Ishikawa (cell line): ENCODE measurements at regions not wholly inside any gene's neighbourhood (a gene's known extent, or its start where the extent isn't known, plus 50 kb on each side); places are given as distances from the start of the nearest gene placed in this dataset.

Source experiments
- CEBPB ChIP-seq: IDR thresholded peaks from 2 replicates; pipeline ENCODE4 v1.6.1; 2012
- CREB1 ChIP-seq: IDR thresholded peaks from 2 replicates; pipeline ENCODE4 v1.6.1; 2012; ENCODE audit warnings: low read depth
- EGR1 ChIP-seq: IDR thresholded peaks from 2 replicates; pipeline ENCODE4 v1.6.1; 2012
- EP300 ChIP-seq: IDR thresholded peaks from 2 replicates; pipeline ENCODE4 v1.6.1; 2012; ENCODE audit warnings: borderline replicate concordance
- FOXM1 ChIP-seq: IDR thresholded peaks from 2 replicates; pipeline ENCODE4 v1.6.1; 2012; ENCODE audit warnings: low read depth, borderline replicate concordance
- NFIC ChIP-seq: IDR thresholded peaks from 2 replicates; pipeline ENCODE4 v1.6.1; 2012
- RAD21 ChIP-seq: IDR thresholded peaks from 2 replicates; pipeline ENCODE4 v1.6.1; 2012; ENCODE audit warnings: low read depth
- TAF1 ChIP-seq: IDR thresholded peaks from 2 replicates; pipeline ENCODE4 v1.6.1; 2012; ENCODE audit warnings: low read depth, mild to moderate bottlenecking
- TCF12 ChIP-seq: IDR thresholded peaks from 2 replicates; pipeline ENCODE4 v1.6.1; 2012; ENCODE audit warnings: low read depth
- TEAD4 ChIP-seq: IDR thresholded peaks from 2 replicates; pipeline ENCODE4 v1.6.1; 2012
- YY1 ChIP-seq: IDR thresholded peaks from 2 replicates; pipeline ENCODE4 v1.6.1; 2012; ENCODE audit warnings: low read depth
- ZBTB7A ChIP-seq: IDR thresholded peaks from 2 replicates; pipeline ENCODE4 v1.6.1; 2012; ENCODE audit warnings: low read depth
- TF ChIP-seq, protein P1 (sequence below): IDR thresholded peaks from 2 replicates; pipeline ENCODE4 v1.6.1; 2012
- TF ChIP-seq, protein P2 (sequence below): IDR thresholded peaks from 2 replicates; pipeline ENCODE4 v1.6.1; 2012; ENCODE audit warnings: low read depth, mild to moderate bottlenecking
- TF ChIP-seq, protein P3 (sequence below): IDR thresholded peaks from 2 replicates; pipeline ENCODE4 v1.6.1; 2012

DNA sequence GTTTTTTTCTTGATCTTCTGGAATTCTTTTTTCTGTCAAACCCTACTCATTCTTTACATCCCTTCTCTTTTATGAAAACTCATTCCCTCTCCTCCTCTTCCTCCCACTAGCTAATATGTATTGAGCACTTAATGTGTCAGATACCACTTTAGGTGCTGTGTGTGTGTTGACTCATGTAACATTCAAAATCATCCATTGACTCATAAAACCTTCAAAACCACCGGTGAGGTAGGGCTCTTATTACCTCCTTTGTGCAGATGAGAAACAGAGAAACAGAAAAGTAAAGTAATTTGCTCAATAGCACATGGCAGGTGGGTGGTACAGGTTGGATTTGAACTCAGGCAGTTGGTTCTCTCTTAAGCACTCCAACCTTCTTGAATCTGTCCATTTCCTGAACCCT lies 136.3 kb upstream of the NEDD9 start:
- no peak for TF ChIP-seq TAF1
- TF ChIP-seq, protein P1, sequence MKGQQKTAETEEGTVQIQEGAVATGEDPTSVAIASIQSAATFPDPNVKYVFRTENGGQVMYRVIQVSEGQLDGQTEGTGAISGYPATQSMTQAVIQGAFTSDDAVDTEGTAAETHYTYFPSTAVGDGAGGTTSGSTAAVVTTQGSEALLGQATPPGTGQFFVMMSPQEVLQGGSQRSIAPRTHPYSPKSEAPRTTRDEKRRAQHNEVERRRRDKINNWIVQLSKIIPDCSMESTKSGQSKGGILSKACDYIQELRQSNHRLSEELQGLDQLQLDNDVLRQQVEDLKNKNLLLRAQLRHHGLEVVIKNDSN, result no peak
- TF ChIP-seq EP300, result no peak
- TF ChIP-seq ZBTB7A, result no peak
- TF ChIP-seq, protein P2, sequence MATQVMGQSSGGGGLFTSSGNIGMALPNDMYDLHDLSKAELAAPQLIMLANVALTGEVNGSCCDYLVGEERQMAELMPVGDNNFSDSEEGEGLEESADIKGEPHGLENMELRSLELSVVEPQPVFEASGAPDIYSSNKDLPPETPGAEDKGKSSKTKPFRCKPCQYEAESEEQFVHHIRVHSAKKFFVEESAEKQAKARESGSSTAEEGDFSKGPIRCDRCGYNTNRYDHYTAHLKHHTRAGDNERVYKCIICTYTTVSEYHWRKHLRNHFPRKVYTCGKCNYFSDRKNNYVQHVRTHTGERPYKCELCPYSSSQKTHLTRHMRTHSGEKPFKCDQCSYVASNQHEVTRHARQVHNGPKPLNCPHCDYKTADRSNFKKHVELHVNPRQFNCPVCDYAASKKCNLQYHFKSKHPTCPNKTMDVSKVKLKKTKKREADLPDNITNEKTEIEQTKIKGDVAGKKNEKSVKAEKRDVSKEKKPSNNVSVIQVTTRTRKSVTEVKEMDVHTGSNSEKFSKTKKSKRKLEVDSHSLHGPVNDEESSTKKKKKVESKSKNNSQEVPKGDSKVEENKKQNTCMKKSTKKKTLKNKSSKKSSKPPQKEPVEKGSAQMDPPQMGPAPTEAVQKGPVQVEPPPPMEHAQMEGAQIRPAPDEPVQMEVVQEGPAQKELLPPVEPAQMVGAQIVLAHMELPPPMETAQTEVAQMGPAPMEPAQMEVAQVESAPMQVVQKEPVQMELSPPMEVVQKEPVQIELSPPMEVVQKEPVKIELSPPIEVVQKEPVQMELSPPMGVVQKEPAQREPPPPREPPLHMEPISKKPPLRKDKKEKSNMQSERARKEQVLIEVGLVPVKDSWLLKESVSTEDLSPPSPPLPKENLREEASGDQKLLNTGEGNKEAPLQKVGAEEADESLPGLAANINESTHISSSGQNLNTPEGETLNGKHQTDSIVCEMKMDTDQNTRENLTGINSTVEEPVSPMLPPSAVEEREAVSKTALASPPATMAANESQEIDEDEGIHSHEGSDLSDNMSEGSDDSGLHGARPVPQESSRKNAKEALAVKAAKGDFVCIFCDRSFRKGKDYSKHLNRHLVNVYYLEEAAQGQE, result no peak
- no peak for TF ChIP-seq CEBPB
- TF ChIP-seq EGR1, result no peak

DNA sequence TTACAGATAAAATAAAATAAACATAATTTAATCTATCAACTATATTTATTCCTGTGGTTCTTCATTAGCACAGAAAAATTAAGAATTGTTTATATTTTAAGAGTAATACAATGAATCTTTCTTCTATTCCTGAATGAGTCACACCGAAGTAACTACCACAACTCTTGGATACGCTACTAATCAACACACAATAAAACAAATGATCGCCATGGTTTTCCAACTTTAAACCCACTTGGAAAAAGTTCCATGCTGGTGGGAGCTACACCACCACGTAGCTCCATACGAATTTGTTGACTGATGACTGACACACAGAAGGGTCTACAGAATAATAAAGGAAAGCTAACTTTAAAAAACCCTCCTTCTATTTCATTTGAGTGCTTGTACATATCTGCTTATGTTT lies 135.8 kb upstream of the NEDD9 start:
- no peak for TF ChIP-seq YY1
- no peak for TF ChIP-seq CEBPB
- TF ChIP-seq NFIC, result no peak
- TF ChIP-seq RAD21, result no peak
- TF ChIP-seq FOXM1, result no peak
- TF ChIP-seq ZBTB7A, result no peak
- TF ChIP-seq TCF12, result no peak
- TF ChIP-seq EP300, result no peak
- no peak for TF ChIP-seq EGR1
- TF ChIP-seq CREB1, result no peak
- TF ChIP-seq, protein P3, sequence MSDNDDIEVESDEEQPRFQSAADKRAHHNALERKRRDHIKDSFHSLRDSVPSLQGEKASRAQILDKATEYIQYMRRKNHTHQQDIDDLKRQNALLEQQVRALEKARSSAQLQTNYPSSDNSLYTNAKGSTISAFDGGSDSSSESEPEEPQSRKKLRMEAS, result no peak
- TF ChIP-seq, protein P2, result no peak

DNA sequence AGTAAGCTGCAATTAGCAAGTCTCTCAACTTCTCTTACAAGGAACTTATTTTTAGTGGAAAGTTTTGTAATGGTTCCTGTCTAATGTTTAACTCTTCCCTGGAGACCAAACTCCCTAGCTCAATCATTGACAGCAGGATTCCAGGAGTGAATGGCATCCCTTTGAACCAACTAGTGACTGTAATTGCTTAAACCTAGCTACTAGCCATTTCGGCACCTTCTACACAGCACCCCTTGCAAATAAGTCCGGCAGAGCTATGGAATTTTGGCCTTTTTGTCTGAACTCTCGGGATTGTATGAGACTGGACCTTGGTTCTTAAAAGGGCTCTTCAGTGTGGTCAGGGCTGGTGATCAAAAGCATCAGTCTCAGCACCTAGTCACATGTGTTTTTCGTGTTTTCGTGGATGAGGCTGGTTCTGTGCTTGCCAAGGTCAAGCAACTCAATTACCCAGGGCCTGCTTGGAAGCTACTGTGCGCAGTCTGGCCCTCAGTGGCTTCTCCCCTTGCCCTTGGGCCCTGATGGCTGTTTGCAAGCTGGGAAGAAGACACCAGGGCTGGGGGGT lies 135.3 kb upstream of the NEDD9 start:
- TF ChIP-seq EGR1, result no peak
- TF ChIP-seq TCF12, result no peak
- no peak for TF ChIP-seq YY1
- TF ChIP-seq EP300, result no peak
- TF ChIP-seq, protein P1, result no peak
- TF ChIP-seq, protein P2, result no peak
- no peak for TF ChIP-seq TEAD4
- TF ChIP-seq TAF1, result no peak
- TF ChIP-seq, protein P3, result no peak
- no peak for TF ChIP-seq RAD21
- no peak for TF ChIP-seq CEBPB
- no peak for TF ChIP-seq NFIC
- TF ChIP-seq CREB1, result no peak
- no peak for TF ChIP-seq ZBTB7A
- TF ChIP-seq FOXM1, result no peak

DNA sequence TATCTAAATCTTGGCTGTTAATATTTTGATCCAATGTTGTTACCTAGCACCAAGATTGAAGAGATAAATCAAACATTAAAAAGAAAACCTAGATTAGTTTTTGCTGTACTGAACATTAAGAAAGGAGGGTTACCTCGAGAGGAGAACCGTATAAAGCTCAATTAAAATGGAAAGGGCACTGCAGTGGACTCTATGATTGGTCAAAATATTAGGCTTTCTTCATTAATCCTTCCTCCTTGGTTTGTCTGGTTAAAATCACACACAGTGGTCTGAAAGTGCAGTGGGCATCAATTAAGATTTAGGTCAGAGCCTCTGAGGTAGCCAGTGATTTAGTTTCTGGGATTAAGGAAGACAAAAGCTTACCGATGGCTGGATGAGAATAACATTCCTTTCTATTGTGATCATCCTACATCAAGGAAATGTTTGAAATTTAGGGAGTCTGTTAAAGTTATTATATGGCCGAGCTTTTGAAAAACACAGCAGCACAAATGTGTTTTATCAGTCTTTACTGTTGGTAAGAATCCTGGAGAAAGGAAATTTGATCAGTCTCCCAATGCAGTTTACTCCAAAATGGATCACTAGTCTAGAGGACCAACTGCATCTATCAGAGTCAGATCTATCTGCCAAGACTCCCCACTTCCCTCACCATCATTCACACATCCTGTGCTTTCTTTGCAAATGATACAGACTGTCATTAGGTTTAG lies 134.6 kb upstream of the NEDD9 start:
- TF ChIP-seq, protein P2, result no peak
- TF ChIP-seq ZBTB7A (no peak), RAD21 (no peak), NFIC (no peak), YY1 (no peak), EGR1 (no peak), CEBPB (no peak), TEAD4 (no peak), TCF12 (no peak), TAF1 (no peak), EP300 (no peak), FOXM1 (no peak), CREB1 (no peak)
- TF ChIP-seq, protein P3, result no peak
- TF ChIP-seq, protein P1, result no peak
